ENCODE measurements at regions not wholly inside any gene's neighbourhood (a gene's known extent, or its start where the extent isn't known, plus 50 kb on each side); places are given as distances from the start of the nearest gene placed in this dataset.

DNA sequence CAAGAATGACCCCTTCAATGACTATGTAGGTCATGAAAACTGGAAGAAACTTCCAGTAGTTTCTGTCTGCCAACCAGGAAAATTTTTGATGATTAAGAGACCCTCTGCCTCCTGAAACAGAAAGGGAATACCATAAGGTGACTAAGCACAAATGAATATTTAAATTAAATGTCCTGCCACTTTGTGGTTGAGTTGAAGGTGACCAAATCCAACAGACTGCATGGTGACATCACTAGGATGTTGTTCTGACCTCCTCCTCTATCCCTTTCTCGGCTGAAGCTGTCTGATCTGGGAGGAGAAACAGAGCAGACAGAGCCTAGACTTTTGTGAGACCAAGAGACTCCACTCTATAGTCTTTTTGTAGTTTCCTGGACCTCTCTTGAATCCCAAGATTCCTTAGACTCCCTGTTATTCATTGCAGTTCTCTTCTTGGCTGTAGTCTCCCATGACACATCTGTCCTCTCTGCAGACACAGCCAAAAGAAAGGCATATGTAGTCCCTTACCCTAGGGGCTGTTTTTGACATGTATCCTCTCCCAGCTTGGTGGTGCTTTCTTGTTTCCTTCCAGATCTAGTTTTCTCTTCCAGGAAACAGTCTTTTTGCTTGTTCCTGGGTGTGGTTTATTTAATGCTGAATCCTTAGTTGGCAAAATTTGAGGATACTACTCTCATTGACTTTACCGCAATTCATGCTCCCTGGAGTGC, 55.2 kb upstream of the UBE3A start:
- TF ChIP-seq, protein P1, sequence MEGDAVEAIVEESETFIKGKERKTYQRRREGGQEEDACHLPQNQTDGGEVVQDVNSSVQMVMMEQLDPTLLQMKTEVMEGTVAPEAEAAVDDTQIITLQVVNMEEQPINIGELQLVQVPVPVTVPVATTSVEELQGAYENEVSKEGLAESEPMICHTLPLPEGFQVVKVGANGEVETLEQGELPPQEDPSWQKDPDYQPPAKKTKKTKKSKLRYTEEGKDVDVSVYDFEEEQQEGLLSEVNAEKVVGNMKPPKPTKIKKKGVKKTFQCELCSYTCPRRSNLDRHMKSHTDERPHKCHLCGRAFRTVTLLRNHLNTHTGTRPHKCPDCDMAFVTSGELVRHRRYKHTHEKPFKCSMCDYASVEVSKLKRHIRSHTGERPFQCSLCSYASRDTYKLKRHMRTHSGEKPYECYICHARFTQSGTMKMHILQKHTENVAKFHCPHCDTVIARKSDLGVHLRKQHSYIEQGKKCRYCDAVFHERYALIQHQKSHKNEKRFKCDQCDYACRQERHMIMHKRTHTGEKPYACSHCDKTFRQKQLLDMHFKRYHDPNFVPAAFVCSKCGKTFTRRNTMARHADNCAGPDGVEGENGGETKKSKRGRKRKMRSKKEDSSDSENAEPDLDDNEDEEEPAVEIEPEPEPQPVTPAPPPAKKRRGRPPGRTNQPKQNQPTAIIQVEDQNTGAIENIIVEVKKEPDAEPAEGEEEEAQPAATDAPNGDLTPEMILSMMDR (conservative IDR thresholded peaks at IDR 0.05; ENCODE audit: low read length) = no peak
- no peak for TF ChIP-seq EZH2phosphoT487 (IDR thresholded peaks at IDR 0.05; ENCODE audit: borderline replicate concordance, low read depth, low read length)

All from OCI-LY7 (cell line).